ENCODE measurements at regions not wholly inside any gene's neighbourhood (a gene's known extent, or its start where the extent isn't known, plus 50 kb on each side); places are given as distances from the start of the nearest gene placed in this dataset.

- no peak for FAIRE-seq
- no peak for TF ChIP-seq CTCF (IDR thresholded peaks at IDR 0.05; ENCODE audit: insufficient read depth, missing control alignments)
Measured at GRCh38 chr10:14384915-14385314, 54.2 kb upstream of the FRMD4A start.

GRCh38 chr10:14384116-14384730 lies 53.5 kb upstream of the FRMD4A start:
- no peak for TF ChIP-seq CTCF (IDR thresholded peaks at IDR 0.05; ENCODE audit: insufficient read depth, missing control alignments)
- FAIRE-seq: no peak

More at GRCh38 chr10:14384915-14385314, 54.2 kb upstream of the FRMD4A start:
- DNase-seq (ENCODE audit: insufficient read length, low spot score): no peak

GRCh38 chr10:14383266-14383665 lies 52.5 kb upstream of the FRMD4A start:
- DNase-seq (ENCODE audit: insufficient read length, low spot score) (no peak), FAIRE-seq (no peak)
- TF ChIP-seq CTCF (IDR thresholded peaks at IDR 0.05; ENCODE audit: insufficient read depth, missing control alignments): no peak

More at GRCh38 chr10:14384116-14384730, 53.5 kb upstream of the FRMD4A start:
- DNase-seq (ENCODE audit: insufficient read length, low spot score): no peak

GRCh38 chr10:14382531-14382930 lies 51.8 kb upstream of the FRMD4A start:
- TF ChIP-seq CTCF (IDR thresholded peaks at IDR 0.05; ENCODE audit: insufficient read depth, missing control alignments): no peak
- FAIRE-seq (no peak), DNase-seq (ENCODE audit: insufficient read length, low spot score) (no peak)

GRCh38 chr10:14382022-14382421 lies 51.3 kb upstream of the FRMD4A start:
- FAIRE-seq (no peak), DNase-seq (ENCODE audit: insufficient read length, low spot score) (no peak)
- TF ChIP-seq CTCF (IDR thresholded peaks at IDR 0.05; ENCODE audit: insufficient read depth, missing control alignments): no peak

GRCh38 chr10:14381475-14381874 lies 50.8 kb upstream of the FRMD4A start:
- TF ChIP-seq CTCF (IDR thresholded peaks at IDR 0.05; ENCODE audit: insufficient read depth, missing control alignments): no peak
- DNase-seq (ENCODE audit: insufficient read length, low spot score): no peak
- FAIRE-seq: no peak

GRCh38 chr10:14380746-14381145 lies 50.0 kb upstream of the FRMD4A start:
- no peak for TF ChIP-seq CTCF (IDR thresholded peaks at IDR 0.05; ENCODE audit: insufficient read depth, missing control alignments)
- no peak for DNase-seq (ENCODE audit: insufficient read length, low spot score)
- FAIRE-seq: no peak
